ENCODE measurements at regions not wholly inside any gene's neighbourhood (a gene's known extent, or its start where the extent isn't known, plus 50 kb on each side); places are given as distances from the start of the nearest gene placed in this dataset.

DNA sequence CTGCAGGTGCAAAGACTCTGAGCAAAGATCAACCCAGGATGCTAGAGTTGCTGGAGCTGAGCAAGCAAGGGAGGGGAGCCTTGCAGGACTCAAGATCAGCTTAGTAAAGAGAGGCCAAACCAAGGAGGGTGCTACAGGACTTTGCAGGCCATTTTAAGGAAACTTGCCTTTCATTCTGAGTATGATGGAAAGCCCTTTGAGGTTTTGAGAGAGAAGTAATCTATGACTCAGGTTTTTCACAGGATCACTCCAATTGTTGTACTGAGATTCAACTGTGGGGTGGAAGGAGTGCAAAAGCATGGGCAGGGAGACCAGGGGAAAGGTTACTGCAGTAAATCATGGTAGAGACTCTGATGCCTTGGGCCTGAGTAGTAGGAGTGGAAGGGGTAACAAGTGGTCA is 260.4 kb upstream of the GPR149 start:
- Histone ChIP-seq H3K27me3 (ENCODE audit: control insufficient read depth in 2 of 2, insufficient read depth in 2 of 2, low read length in 2 of 2) (no peaks in the 10 kb centered on the region), H3K4me3 (ENCODE audit: low read length) (no peak overlapping the region), H3K9me3 (ENCODE audit: control insufficient read depth in 2 of 3, low read length in 3 of 3) (no peaks in the 10 kb centered on the region), H3K36me3 (ENCODE audit: control insufficient read depth in 2 of 3, insufficient read depth in 3 of 3, low read length in 3 of 3) (no peaks in the 10 kb centered on the region), H3K4me1 (ENCODE audit: control insufficient read depth in 2 of 2, insufficient read depth in 2 of 2, low read length in 2 of 2) (no peaks in the 10 kb centered on the region), H3K27ac (ENCODE audit: low read depth, low read length) (no peak overlapping the region)
- intact Hi-C loops (cut with micrococcal nuclease), result no loop called here
- DNase-seq (no peak), ATAC-seq (no peak)
- H3K27ac Mint-ChIP-seq, result no peak overlapping the region
- POLR2A ChIA-PET, result no interaction called here
- peaks cover 0 to 3% (median 0%) of the 10 kb centered on the region in 5 donors for H3K27me3 Mint-ChIP-seq
- CTCF ChIA-PET, result no interaction called here
- H3K4me1 Mint-ChIP-seq, result no peaks in the 10 kb centered on the region
- H3K4me3 Mint-ChIP-seq, result no peak overlapping the region
- no peaks in the 10 kb centered on the region for H3K36me3 Mint-ChIP-seq
- H3K9me3 Mint-ChIP-seq, result no peaks in the 10 kb centered on the region

DNA sequence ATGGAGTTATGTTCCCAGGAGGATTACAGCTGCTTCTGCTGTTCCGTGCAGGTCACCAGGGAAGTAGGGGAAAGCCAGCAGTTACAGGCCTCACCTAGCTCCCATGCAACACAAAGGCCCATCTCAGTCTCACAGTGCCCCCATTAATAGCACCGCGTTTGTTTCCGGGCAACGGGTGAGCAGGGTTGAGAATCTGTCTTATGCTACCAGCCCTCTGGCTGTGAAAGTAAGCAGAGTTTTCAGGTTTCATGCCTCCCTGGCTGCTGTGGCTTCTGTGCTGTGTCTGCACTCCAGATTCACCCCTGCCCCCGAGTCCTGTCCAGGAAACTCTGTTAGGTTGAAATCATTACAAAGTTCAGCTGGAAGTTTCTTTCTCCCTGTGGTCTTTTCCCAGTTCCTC is 254.4 kb upstream of the GPR149 start:
- H3K27me3 ChIP-seq (ENCODE audit: control insufficient read depth in 2 of 2, insufficient read depth in 2 of 2, low read length in 2 of 2), result no peaks in the 10 kb centered on the region
- no peaks in the 10 kb centered on the region for H3K36me3 ChIP-seq (ENCODE audit: control insufficient read depth in 2 of 3, insufficient read depth in 3 of 3, low read length in 3 of 3)
- Mint-ChIP-seq H3K4me1 (no peaks in the 10 kb centered on the region), H3K27me3 (no peaks in the 10 kb centered on the region), H3K9me3 (peaks cover 0 to 19% (median 8%) of the 10 kb centered on the region in 11 donors), H3K4me3 (no peak overlapping the region), H3K36me3 (no peaks in the 10 kb centered on the region), H3K27ac (no peak overlapping the region)
- CTCF ChIA-PET, result interaction anchor here (0.6 kb wide), 1 partner anchor 1239 kb away, joined by 3 read pairs; no protein-coding TSS in a partner anchor
- intact Hi-C loops (cut with micrococcal nuclease), result no loop called here
- no peaks in the 10 kb centered on the region for H3K9me3 ChIP-seq (ENCODE audit: control insufficient read depth in 2 of 3, low read length in 3 of 3)
- POLR2A ChIA-PET, result no interaction called here
- H3K27ac ChIP-seq (ENCODE audit: low read depth, low read length), result no peak overlapping the region
- ATAC-seq (no peak), DNase-seq (no peak)
- H3K4me1 ChIP-seq (ENCODE audit: control insufficient read depth in 2 of 2, insufficient read depth in 2 of 2, low read length in 2 of 2), result no peaks in the 10 kb centered on the region
- no peak overlapping the region for H3K4me3 ChIP-seq (ENCODE audit: low read length)

DNA sequence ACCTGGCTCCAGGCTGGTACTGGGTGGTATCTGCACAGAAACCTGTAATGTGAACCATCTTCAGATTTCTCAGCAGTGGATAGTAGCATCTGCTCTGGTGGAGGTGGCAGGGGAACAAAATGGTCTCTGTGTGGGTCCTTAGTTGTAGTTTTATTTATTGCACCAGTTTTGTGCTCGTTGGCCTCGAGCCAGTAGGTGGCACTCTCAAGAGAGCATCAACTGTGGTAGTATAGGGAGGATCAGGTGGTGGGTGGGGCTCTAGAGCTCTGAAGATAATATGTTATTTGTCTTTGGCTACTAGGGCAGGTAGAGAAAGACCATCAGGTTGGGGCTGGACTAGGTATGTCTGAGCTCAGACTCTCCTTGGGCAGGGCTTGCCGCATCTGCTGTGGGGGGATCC is 254.0 kb upstream of the GPR149 start:
- Histone ChIP-seq H3K27ac (ENCODE audit: low read depth, low read length) (no peak overlapping the region), H3K36me3 (ENCODE audit: control insufficient read depth in 2 of 3, insufficient read depth in 3 of 3, low read length in 3 of 3) (no peaks in the 10 kb centered on the region), H3K4me1 (ENCODE audit: control insufficient read depth in 2 of 2, insufficient read depth in 2 of 2, low read length in 2 of 2) (no peaks in the 10 kb centered on the region), H3K27me3 (ENCODE audit: control insufficient read depth in 2 of 2, insufficient read depth in 2 of 2, low read length in 2 of 2) (no peaks in the 10 kb centered on the region), H3K4me3 (ENCODE audit: low read length) (no peak overlapping the region), H3K9me3 (ENCODE audit: control insufficient read depth in 2 of 3, low read length in 3 of 3) (no peaks in the 10 kb centered on the region)
- no peak for ATAC-seq
- Mint-ChIP-seq H3K27ac (no peak overlapping the region), H3K4me1 (no peaks in the 10 kb centered on the region), H3K4me3 (no peak overlapping the region), H3K36me3 (no peaks in the 10 kb centered on the region), H3K27me3 (no peaks in the 10 kb centered on the region), H3K9me3 (peaks cover 0 to 20% (median 8%) of the 10 kb centered on the region in 11 donors)
- CTCF ChIA-PET, result no interaction called here
- no peak for DNase-seq
- POLR2A ChIA-PET, result no interaction called here
- intact Hi-C loops (cut with micrococcal nuclease), result no loop called here

DNA sequence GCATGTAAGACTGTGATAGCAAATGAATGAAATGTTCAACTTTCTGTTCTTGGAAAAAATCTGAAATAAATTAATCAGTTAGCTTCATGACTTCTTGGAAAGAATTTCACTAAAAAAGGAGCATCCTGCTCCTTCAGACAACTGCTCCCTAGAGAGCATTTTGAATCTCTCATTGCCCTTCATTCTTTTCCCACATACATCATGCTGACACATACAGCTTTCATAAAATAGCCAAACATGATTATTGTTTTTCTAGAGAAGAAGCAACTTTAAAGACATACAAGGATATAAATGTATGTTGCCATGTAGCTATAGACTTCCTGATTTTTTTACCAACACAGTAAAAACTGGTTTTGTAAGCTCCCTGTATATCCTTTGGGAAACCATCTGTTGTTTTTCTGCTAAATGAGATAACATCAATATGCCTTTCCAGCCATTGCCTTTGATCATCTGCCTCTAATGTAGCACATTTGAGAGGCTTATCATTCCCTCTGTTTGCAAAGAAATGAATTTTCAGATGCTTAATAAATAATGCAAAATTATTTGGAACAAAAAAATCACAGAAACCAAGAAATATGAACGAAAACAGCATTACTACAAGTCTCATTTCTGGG is 248.2 kb upstream of the GPR149 start:
- no peaks in the 10 kb centered on the region for H3K4me1 Mint-ChIP-seq
- H3K27ac ChIP-seq (ENCODE audit: low read depth, low read length), result no peak overlapping the region
- H3K27ac Mint-ChIP-seq, result no peak overlapping the region
- no peaks in the 10 kb centered on the region for H3K4me1 ChIP-seq (ENCODE audit: control insufficient read depth in 2 of 2, insufficient read depth in 2 of 2, low read length in 2 of 2)
- no peaks in the 10 kb centered on the region for H3K9me3 ChIP-seq (ENCODE audit: control insufficient read depth in 2 of 3, low read length in 3 of 3)
- peaks cover 0 to 18% (median 2%) of the 10 kb centered on the region in 11 donors for H3K9me3 Mint-ChIP-seq
- no peak overlapping the region for H3K4me3 Mint-ChIP-seq
- H3K36me3 Mint-ChIP-seq, result no peaks in the 10 kb centered on the region
- H3K27me3 Mint-ChIP-seq, result no peaks in the 10 kb centered on the region
- ChIA-PET POLR2A (no interaction called here), CTCF (no interaction called here)
- H3K4me3 ChIP-seq (ENCODE audit: low read length), result no peak overlapping the region
- intact Hi-C loops (cut with micrococcal nuclease), result no loop called here
- H3K27me3 ChIP-seq (ENCODE audit: control insufficient read depth in 2 of 2, insufficient read depth in 2 of 2, low read length in 2 of 2), result no peaks in the 10 kb centered on the region
- no peaks in the 10 kb centered on the region for H3K36me3 ChIP-seq (ENCODE audit: control insufficient read depth in 2 of 3, insufficient read depth in 3 of 3, low read length in 3 of 3)
- DNase-seq (no peak), ATAC-seq (no peak)

DNA sequence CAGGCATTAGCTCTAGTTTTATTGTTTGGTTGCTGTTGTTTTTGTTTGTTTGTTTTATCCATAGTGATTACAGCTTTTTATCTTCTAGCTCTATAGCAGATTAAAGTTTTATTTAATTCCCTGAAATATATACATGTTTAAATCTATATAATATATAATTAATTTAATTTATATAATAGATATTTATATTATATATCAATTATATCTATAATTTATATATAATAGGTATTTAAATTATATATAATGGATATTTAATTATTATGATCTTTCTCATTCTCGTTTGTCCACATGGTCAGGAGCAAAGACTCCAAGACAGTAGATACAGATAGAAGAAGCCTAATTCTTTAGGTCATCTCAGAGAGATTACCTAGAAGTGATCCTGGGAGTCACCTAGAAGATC is 238.8 kb upstream of the GPR149 start:
- Mint-ChIP-seq H3K36me3 (no peaks in the 10 kb centered on the region), H3K4me1 (no peaks in the 10 kb centered on the region), H3K27ac (no peak overlapping the region), H3K9me3 (peaks cover 0 to 18% (median 0%) of the 10 kb centered on the region in 11 donors), H3K27me3 (peaks cover 0 to 5% (median 0%) of the 10 kb centered on the region in 5 donors), H3K4me3 (no peak overlapping the region)
- intact Hi-C loops (cut with micrococcal nuclease), result no loop called here
- Histone ChIP-seq H3K36me3 (ENCODE audit: control insufficient read depth in 2 of 3, insufficient read depth in 3 of 3, low read length in 3 of 3) (no peaks in the 10 kb centered on the region), H3K9me3 (ENCODE audit: control insufficient read depth in 2 of 3, low read length in 3 of 3) (no peaks in the 10 kb centered on the region), H3K4me3 (ENCODE audit: low read length) (no peak overlapping the region), H3K27me3 (ENCODE audit: control insufficient read depth in 2 of 2, insufficient read depth in 2 of 2, low read length in 2 of 2) (no peaks in the 10 kb centered on the region), H3K27ac (ENCODE audit: low read depth, low read length) (no peak overlapping the region), H3K4me1 (ENCODE audit: control insufficient read depth in 2 of 2, insufficient read depth in 2 of 2, low read length in 2 of 2) (no peaks in the 10 kb centered on the region)
- POLR2A ChIA-PET, result no interaction called here
- no peak for ATAC-seq
- DNase-seq, result no peak
- CTCF ChIA-PET, result no interaction called here

DNA sequence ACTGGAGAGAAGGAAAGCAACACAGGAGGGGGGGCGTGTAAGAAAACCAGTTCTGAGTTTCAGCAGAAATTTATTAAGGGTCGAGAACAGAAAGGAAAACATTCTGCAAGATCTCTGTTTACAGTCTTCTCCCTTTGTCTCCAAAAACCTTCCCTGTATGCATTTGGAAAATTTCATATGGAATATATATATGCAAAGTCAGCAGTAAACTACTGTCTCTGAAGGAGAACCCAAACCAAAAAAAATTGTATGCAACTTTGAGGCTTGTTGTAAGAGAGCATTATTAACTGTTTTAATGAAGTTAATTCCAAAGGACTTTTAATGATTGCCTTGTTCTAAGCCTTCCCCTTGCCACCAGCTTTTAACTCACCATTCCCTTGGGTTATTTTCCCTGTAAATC is 238.2 kb upstream of the GPR149 start:
- peaks cover 0 to 5% (median 0%) of the 10 kb centered on the region in 5 donors for H3K27me3 Mint-ChIP-seq
- POLR2A ChIA-PET, result no interaction called here
- H3K27me3 ChIP-seq (ENCODE audit: control insufficient read depth in 2 of 2, insufficient read depth in 2 of 2, low read length in 2 of 2), result no peaks in the 10 kb centered on the region
- CTCF ChIA-PET, result no interaction called here
- no peaks in the 10 kb centered on the region for H3K36me3 Mint-ChIP-seq
- H3K4me1 Mint-ChIP-seq, result peaks cover 0 to 2% (median 0%) of the 10 kb centered on the region in 7 donors
- no peaks in the 10 kb centered on the region for H3K4me1 ChIP-seq (ENCODE audit: control insufficient read depth in 2 of 2, insufficient read depth in 2 of 2, low read length in 2 of 2)
- H3K4me3 Mint-ChIP-seq, result no peak overlapping the region
- DNase-seq (no peak), ATAC-seq (no peak)
- intact Hi-C loops (cut with micrococcal nuclease), result no loop called here
- no peaks in the 10 kb centered on the region for H3K9me3 ChIP-seq (ENCODE audit: control insufficient read depth in 2 of 3, low read length in 3 of 3)
- H3K36me3 ChIP-seq (ENCODE audit: control insufficient read depth in 2 of 3, insufficient read depth in 3 of 3, low read length in 3 of 3), result no peaks in the 10 kb centered on the region
- no peak overlapping the region for H3K4me3 ChIP-seq (ENCODE audit: low read length)
- H3K9me3 Mint-ChIP-seq, result peaks cover 0 to 18% (median 1%) of the 10 kb centered on the region in 11 donors
- H3K27ac Mint-ChIP-seq, result no peak overlapping the region
- no peak overlapping the region for H3K27ac ChIP-seq (ENCODE audit: low read depth, low read length)

DNA sequence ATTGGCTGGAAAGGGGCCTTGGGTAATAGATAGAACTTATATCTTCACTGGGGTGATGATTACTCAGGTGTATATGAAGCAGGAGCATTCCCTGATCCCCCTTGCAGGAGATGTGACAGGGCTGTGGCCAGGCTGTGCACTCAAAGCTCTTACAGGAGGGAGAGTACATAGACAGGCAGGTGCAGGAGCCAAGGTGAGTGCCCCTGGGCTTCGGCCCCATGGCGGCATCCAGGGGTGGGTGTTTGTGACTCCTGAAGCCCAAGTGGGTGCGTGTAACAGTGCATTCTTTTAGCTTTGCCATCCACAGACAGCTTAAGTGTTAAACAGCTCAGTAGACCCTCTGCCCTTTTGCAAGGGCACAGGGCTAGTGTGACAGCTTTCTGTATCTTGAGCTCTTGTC is 236.6 kb upstream of the GPR149 start:
- Histone ChIP-seq H3K4me1 (ENCODE audit: control insufficient read depth in 2 of 2, insufficient read depth in 2 of 2, low read length in 2 of 2) (no peaks in the 10 kb centered on the region), H3K4me3 (ENCODE audit: low read length) (no peak overlapping the region), H3K36me3 (ENCODE audit: control insufficient read depth in 2 of 3, insufficient read depth in 3 of 3, low read length in 3 of 3) (no peaks in the 10 kb centered on the region), H3K27ac (ENCODE audit: low read depth, low read length) (no peak overlapping the region), H3K27me3 (ENCODE audit: control insufficient read depth in 2 of 2, insufficient read depth in 2 of 2, low read length in 2 of 2) (no peaks in the 10 kb centered on the region), H3K9me3 (ENCODE audit: control insufficient read depth in 2 of 3, low read length in 3 of 3) (no peaks in the 10 kb centered on the region)
- Mint-ChIP-seq H3K27me3 (peaks cover 0 to 5% (median 0%) of the 10 kb centered on the region in 5 donors), H3K4me1 (peaks cover 0 to 2% (median 0%) of the 10 kb centered on the region in 7 donors), H3K36me3 (no peaks in the 10 kb centered on the region), H3K4me3 (no peak overlapping the region), H3K9me3 (peaks cover 0 to 21% (median 0%) of the 10 kb centered on the region in 11 donors), H3K27ac (no peak overlapping the region)
- intact Hi-C loops (cut with micrococcal nuclease), result no loop called here
- no peak for ATAC-seq
- POLR2A ChIA-PET, result no interaction called here
- DNase-seq, result no peak
- CTCF ChIA-PET, result no interaction called here
